DND-41 (cell line): ENCODE measurements at regions not wholly inside any gene's neighbourhood (a gene's known extent, or its start where the extent isn't known, plus 50 kb on each side); places are given as distances from the start of the nearest gene placed in this dataset.

ENCODE experiments used
- CTCF ChIP-seq: IDR thresholded peaks from 2 replicates; pipeline ENCODE4 v1.5.1; 2012; ENCODE audit warnings: borderline replicate concordance, low read length, moderate library complexity, mild to moderate bottlenecking; ENCODE audit not compliant: poor library complexity, severe bottlenecking; ENCODE audit errors: extremely low read depth
- EZH2 ChIP-seq: IDR thresholded peaks from 3 replicates; pipeline ENCODE4 v1.6.1; 2012; ENCODE audit warnings: borderline replicate concordance, low read depth, mild to moderate bottlenecking, moderate library complexity, low read length, inconsistent platforms; ENCODE audit not compliant: severe bottlenecking

GRCh38 chr10:105702211-105702610 is 1061.1 kb downstream of the SORCS3 start:
- TF ChIP-seq CTCF: no peak
- no peak for TF ChIP-seq EZH2
